HG03060 (cell line): ENCODE measurements at regions not wholly inside any gene's neighbourhood (a gene's known extent, or its start where the extent isn't known, plus 50 kb on each side); places are given as distances from the start of the nearest gene placed in this dataset.

Experiments
- ATAC-seq: cut with Tn5 transposase; IDR thresholded peaks from one replicate; pipeline ENCODE4 v1.9.1; 2021; ENCODE audit warnings: low read depth, moderate number of reproducible peaks; ENCODE audit not compliant: unreplicated experiment

GRCh38 chr10:1947464-1948003 is 210.2 kb upstream of the ADARB2 start:
- no peak for ATAC-seq

- ATAC-seq, result no peak
Measured at GRCh38 chr10:1944487-1944886, 207.2 kb upstream of the ADARB2 start.

- ATAC-seq, result no peak
Measured at GRCh38 chr10:1942478-1942877, 205.2 kb upstream of the ADARB2 start.

GRCh38 chr10:1939016-1939415 is 201.7 kb upstream of the ADARB2 start:
- ATAC-seq, result no peak

GRCh38 chr10:1938317-1938716 is 201.0 kb upstream of the ADARB2 start:
- ATAC-seq, result no peak

- ATAC-seq, result no peak
Measured at GRCh38 chr10:1935912-1936311, 198.6 kb upstream of the ADARB2 start.

GRCh38 chr10:1933215-1933614 is 195.9 kb upstream of the ADARB2 start:
- ATAC-seq, result no peak

GRCh38 chr10:1932692-1933094 is 195.4 kb upstream of the ADARB2 start:
- no peak for ATAC-seq

GRCh38 chr10:1928606-1929005 is 191.3 kb upstream of the ADARB2 start:
- ATAC-seq, result no peak

GRCh38 chr10:1923998-1924397 is 186.7 kb upstream of the ADARB2 start:
- ATAC-seq, result no peak

- no peak for ATAC-seq
Measured at GRCh38 chr10:1923586-1923985, 186.3 kb upstream of the ADARB2 start.

GRCh38 chr10:1920941-1921340 is 183.6 kb upstream of the ADARB2 start:
- ATAC-seq, result no peak

- no peak for ATAC-seq
Measured at GRCh38 chr10:1920127-1920526, 182.8 kb upstream of the ADARB2 start.

GRCh38 chr10:1911771-1912170 is 174.4 kb upstream of the ADARB2 start:
- ATAC-seq, result no peak

GRCh38 chr10:1903982-1904381 is 166.7 kb upstream of the ADARB2 start:
- ATAC-seq, result no peak

- ATAC-seq, result no peak
Measured at GRCh38 chr10:1896153-1896552, 158.8 kb upstream of the ADARB2 start.

- no peak for ATAC-seq
Measured at GRCh38 chr10:1895691-1896090, 158.4 kb upstream of the ADARB2 start.

GRCh38 chr10:1894912-1895311 is 157.6 kb upstream of the ADARB2 start:
- ATAC-seq, result no peak

GRCh38 chr10:1893941-1894340 is 156.6 kb upstream of the ADARB2 start:
- ATAC-seq, result no peak

GRCh38 chr10:1886039-1886438 is 148.7 kb upstream of the ADARB2 start:
- ATAC-seq, result no peak

- ATAC-seq, result no peak
Measured at GRCh38 chr10:1882728-1883127, 145.4 kb upstream of the ADARB2 start.

- ATAC-seq, result no peak
Measured at GRCh38 chr10:1882180-1882579, 144.9 kb upstream of the ADARB2 start.

- ATAC-seq, result no peak
Measured at GRCh38 chr10:1881636-1882035, 144.3 kb upstream of the ADARB2 start.
